PFSK-1 (cell line): ENCODE measurements at regions not wholly inside any gene's neighbourhood (a gene's known extent, or its start where the extent isn't known, plus 50 kb on each side); places are given as distances from the start of the nearest gene placed in this dataset.

Experiments
- POLR2AphosphoS5 ChIP-seq: IDR thresholded peaks from 2 replicates; pipeline ENCODE4 v1.6.1; 2012; ENCODE audit warnings: low read depth, mild to moderate bottlenecking, control low read depth, low read length, moderate library complexity
- REST ChIP-seq, 2 experiments: IDR thresholded peaks; 2 replicates each; pipeline versions ENCODE4 v1.6.1 to v1.8.0; 2011 to 2012; ENCODE audit warnings: low read depth in 2 of 2, low read length in 2 of 2, control low read depth in 1 of 2, inconsistent platforms in 1 of 2, mild to moderate bottlenecking in 1 of 2, moderate library complexity in 1 of 2; ENCODE audit not compliant: insufficient read depth in 1 of 2

GRCh38 chr3:64365877-64366276 lies 140.6 kb upstream of the PRICKLE2 start:
- TF ChIP-seq REST (IDR thresholded peaks at IDR 0.05; ENCODE audit: insufficient read depth in 1 of 2, low read depth in 2 of 2, low read length in 2 of 2) (no peak), POLR2AphosphoS5 (no peak)
